ENCODE measurements at regions not wholly inside any gene's neighbourhood (a gene's known extent, or its start where the extent isn't known, plus 50 kb on each side); places are given as distances from the start of the nearest gene placed in this dataset.

DNA sequence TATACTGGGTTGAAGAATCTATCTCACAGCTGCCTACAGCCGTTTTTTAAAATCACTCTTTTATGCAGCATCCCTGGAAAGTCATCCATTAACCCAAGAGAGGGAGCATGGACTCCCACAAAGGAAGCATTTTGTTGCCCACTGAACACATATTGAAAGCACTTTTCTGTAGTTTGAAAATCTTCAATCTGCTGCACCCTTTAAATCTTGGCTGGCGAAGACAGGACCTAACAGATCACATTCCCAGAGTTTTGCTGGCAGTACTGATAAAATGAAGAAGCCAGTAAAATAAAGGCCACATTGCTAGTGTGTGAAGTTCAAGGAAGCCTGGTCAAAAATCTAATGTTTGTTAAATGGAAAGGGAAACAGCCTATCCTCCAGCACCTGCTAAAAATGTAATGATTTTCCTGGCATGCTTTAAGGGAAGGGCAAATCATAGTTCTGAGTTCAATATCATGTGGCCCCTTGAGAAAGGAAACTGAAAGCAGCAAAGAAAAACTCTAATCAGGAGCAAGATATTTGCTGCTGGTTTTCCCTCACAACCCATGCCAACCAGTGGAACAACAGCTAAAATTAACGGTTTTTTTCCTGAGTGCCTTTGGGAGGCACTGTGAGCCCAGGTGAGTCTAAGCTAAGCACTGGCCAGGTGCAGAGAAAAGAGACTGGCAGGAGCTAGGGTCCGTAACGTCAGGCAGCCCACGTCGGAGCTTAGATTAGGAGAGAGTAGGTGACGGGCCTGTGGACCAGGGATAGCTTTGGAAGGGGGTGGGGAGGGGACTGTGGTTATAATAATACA is 97.9 kb upstream of the PALS2 start:
- no peak for DNase-seq (ENCODE audit: unreplicated experiment)
- intact Hi-C loops (cut with micrococcal nuclease): no loop called here
- no TSS peak for BruUV-seq (replicated peaks)
- Mint-ChIP-seq H3K36me3 (ENCODE audit: insufficient read depth, unreplicated experiment) (no peaks in the 10 kb centered on the region), H3K4me1 (ENCODE audit: insufficient read depth, unreplicated experiment) (no peaks in the 10 kb centered on the region), H3K27ac (ENCODE audit: low read depth, unreplicated experiment) (no peak overlapping the region), H3K27me3 (ENCODE audit: insufficient read depth, unreplicated experiment) (peaks cover 10% of the 10 kb centered on the region), H3K9me3 (ENCODE audit: unreplicated experiment) (no peaks in the 10 kb centered on the region), H3K4me3 (ENCODE audit: unreplicated experiment) (no peak overlapping the region)
- TF ChIP-seq CTCF (IDR thresholded peaks at IDR 0.05; ENCODE audit: unreplicated experiment): no peak
- CTCF ChIA-PET: interaction anchor here (0.6 kb wide), 1 partner anchor 247 kb away, joined by 3 read pairs; no protein-coding TSS in a partner anchor
- POLR2A ChIA-PET: interaction anchor here (0.6 kb wide), 1 partner anchor 16 kb away, joined by 3 read pairs; no protein-coding TSS in a partner anchor

- CTCF ChIA-PET: interaction anchor here (0.6 kb wide), 1 partner anchor 246 kb away, joined by 3 read pairs; no protein-coding TSS in a partner anchor
- H3K4me1 Mint-ChIP-seq (ENCODE audit: insufficient read depth, unreplicated experiment): no peaks in the 10 kb centered on the region
- H3K4me3 Mint-ChIP-seq (ENCODE audit: unreplicated experiment): no peak overlapping the region
- no peaks in the 10 kb centered on the region for H3K36me3 Mint-ChIP-seq (ENCODE audit: insufficient read depth, unreplicated experiment)
- peaks cover 19% of the 10 kb centered on the region for H3K27me3 Mint-ChIP-seq (ENCODE audit: insufficient read depth, unreplicated experiment)
- H3K27ac Mint-ChIP-seq (ENCODE audit: low read depth, unreplicated experiment): no peak overlapping the region
- intact Hi-C loops (cut with micrococcal nuclease): no loop called here
- no TSS peak for BruUV-seq (replicated peaks)
- DNase-seq (ENCODE audit: unreplicated experiment): no peak
- H3K9me3 Mint-ChIP-seq (ENCODE audit: unreplicated experiment): no peaks in the 10 kb centered on the region
- TF ChIP-seq CTCF (IDR thresholded peaks at IDR 0.05; ENCODE audit: unreplicated experiment): no peak
- POLR2A ChIA-PET: interaction anchor here (0.6 kb wide), 1 partner anchor 17 kb away, joined by 3 read pairs; no protein-coding TSS in a partner anchor
Observed at GRCh38 chr7:24476227-24476626, 97.0 kb upstream of the PALS2 start.

GRCh38 chr7:24477398-24478136 is 95.7 kb upstream of the PALS2 start:
- no peak overlapping the region for H3K4me3 Mint-ChIP-seq (ENCODE audit: unreplicated experiment)
- no peaks in the 10 kb centered on the region for H3K9me3 Mint-ChIP-seq (ENCODE audit: unreplicated experiment)
- peaks cover 32% of the 10 kb centered on the region for H3K27me3 Mint-ChIP-seq (ENCODE audit: insufficient read depth, unreplicated experiment)
- no peaks in the 10 kb centered on the region for H3K4me1 Mint-ChIP-seq (ENCODE audit: insufficient read depth, unreplicated experiment)
- CTCF ChIA-PET: no interaction called here
- peak; percentile 51 for DNase-seq (ENCODE audit: unreplicated experiment)
- no peak overlapping the region for H3K27ac Mint-ChIP-seq (ENCODE audit: low read depth, unreplicated experiment)
- no TSS peak for BruUV-seq (replicated peaks)
- intact Hi-C loops (cut with micrococcal nuclease): no loop called here
- POLR2A ChIA-PET: no interaction called here
- no peak for TF ChIP-seq CTCF (IDR thresholded peaks at IDR 0.05; ENCODE audit: unreplicated experiment)
- H3K36me3 Mint-ChIP-seq (ENCODE audit: insufficient read depth, unreplicated experiment): no peaks in the 10 kb centered on the region

GRCh38 chr7:24478137-24478655 is 95.1 kb upstream of the PALS2 start:
- intact Hi-C loops (cut with micrococcal nuclease): no loop called here
- Mint-ChIP-seq H3K27me3 (ENCODE audit: insufficient read depth, unreplicated experiment) (peaks cover 38% of the 10 kb centered on the region), H3K27ac (ENCODE audit: low read depth, unreplicated experiment) (no peak overlapping the region), H3K4me1 (ENCODE audit: insufficient read depth, unreplicated experiment) (no peaks in the 10 kb centered on the region), H3K36me3 (ENCODE audit: insufficient read depth, unreplicated experiment) (no peaks in the 10 kb centered on the region), H3K4me3 (ENCODE audit: unreplicated experiment) (no peak overlapping the region), H3K9me3 (ENCODE audit: unreplicated experiment) (no peaks in the 10 kb centered on the region)
- DNase-seq (ENCODE audit: unreplicated experiment): no peak
- TF ChIP-seq CTCF (IDR thresholded peaks at IDR 0.05; ENCODE audit: unreplicated experiment): no peak
- POLR2A ChIA-PET: no interaction called here
- BruUV-seq (replicated peaks): no TSS peak
- CTCF ChIA-PET: no interaction called here

Measured in MCF 10A (cell line).